H9 (cell line): ENCODE measurements at regions not wholly inside any gene's neighbourhood (a gene's known extent, or its start where the extent isn't known, plus 50 kb on each side); places are given as distances from the start of the nearest gene placed in this dataset.

ENCODE experiments used
- DNase-seq: peaks from one replicate; pipeline ENCODE4 v3.0.0-alpha.2; 2017
- H2AFZ ChIP-seq: one replicate; pipeline ENCODE4 v1.6.1; 2013; ENCODE audit warnings: mild to moderate bottlenecking, low read length, control low read depth, moderate library complexity
- H2AK5ac ChIP-seq: 2 replicates; pipeline ENCODE4 v1.6.1; 2013; ENCODE audit warnings: low read length, control low read depth, mixed read lengths; ENCODE audit not compliant: insufficient read length
- H2BK120ac ChIP-seq: one replicate; pipeline ENCODE4 v1.6.1; 2013; ENCODE audit warnings: low read depth, mild to moderate bottlenecking, low read length, control low read depth, inconsistent platforms; ENCODE audit not compliant: poor library complexity, severe bottlenecking
- H2BK12ac ChIP-seq: 2 replicates; pipeline ENCODE4 v1.6.1; 2013; ENCODE audit warnings: low read length, control low read depth, mixed read lengths, low read depth; ENCODE audit not compliant: insufficient read length
- H2BK15ac ChIP-seq: 2 replicates; pipeline ENCODE4 v1.6.1; 2013; ENCODE audit warnings: low read depth, low read length, control low read depth
- H2BK20ac ChIP-seq: one replicate; pipeline ENCODE4 v1.6.1; 2013; ENCODE audit warnings: low read depth, mild to moderate bottlenecking, low read length, control low read depth, inconsistent platforms; ENCODE audit not compliant: poor library complexity, severe bottlenecking
- H2BK5ac ChIP-seq: 2 replicates; pipeline ENCODE4 v1.6.1; 2013; ENCODE audit warnings: low read length, control low read depth, mixed read lengths; ENCODE audit not compliant: insufficient read length
- H3K14ac ChIP-seq: 2 replicates; pipeline ENCODE4 v1.6.1; 2013; ENCODE audit warnings: low read length, control low read depth; ENCODE audit not compliant: insufficient read depth
- H3K18ac ChIP-seq: 2 replicates; pipeline ENCODE4 v1.6.1; 2013; ENCODE audit warnings: low read depth, mild to moderate bottlenecking, mixed read lengths, low read length, control low read depth; ENCODE audit not compliant: insufficient read length
- H3K23ac ChIP-seq: 2 replicates; pipeline ENCODE4 v1.6.1; 2013; ENCODE audit warnings: low read length, control low read depth, mixed read lengths, low read depth; ENCODE audit not compliant: insufficient read length
- H3K23me2 ChIP-seq: 2 replicates; pipeline ENCODE4 v1.6.1; 2013; ENCODE audit warnings: low read depth, mild to moderate bottlenecking, mixed read lengths, low read length, control low read depth; ENCODE audit not compliant: insufficient read length, poor library complexity, severe bottlenecking
- H3K27ac ChIP-seq: 2 replicates; pipeline ENCODE4 v1.5.1; 2013; ENCODE audit warnings: low read length, control low read depth, mixed read lengths, low read depth; ENCODE audit not compliant: insufficient read length
- H3K27me3 ChIP-seq: 2 replicates; pipeline ENCODE4 v1.6.1; 2013; ENCODE audit warnings: low read length, control low read depth, inconsistent platforms; ENCODE audit not compliant: insufficient read depth
- H3K4ac ChIP-seq: 2 replicates; pipeline ENCODE4 v1.6.1; 2013; ENCODE audit warnings: low read depth, mild to moderate bottlenecking, control low read depth, inconsistent platforms, low read length, moderate library complexity
- H3K4me1 ChIP-seq: 2 replicates; pipeline ENCODE4 v1.6.1; 2013; ENCODE audit warnings: low read length, control low read depth, inconsistent platforms; ENCODE audit not compliant: insufficient read depth
- H3K4me2 ChIP-seq: 2 replicates; pipeline ENCODE4 v1.6.1; 2013; ENCODE audit warnings: low read length, control low read depth, mixed read lengths; ENCODE audit not compliant: insufficient read length, insufficient read depth
- H3K56ac ChIP-seq: 2 replicates; pipeline ENCODE4 v1.6.1; 2013; ENCODE audit warnings: low read depth, mild to moderate bottlenecking, mixed read lengths, low read length, control low read depth; ENCODE audit not compliant: insufficient read length
- H3K79me1 ChIP-seq: 2 replicates; pipeline ENCODE4 v1.6.1; 2013; ENCODE audit warnings: low read depth, mild to moderate bottlenecking, moderate library complexity, low read length, control low read depth, inconsistent platforms; ENCODE audit not compliant: insufficient read depth, poor library complexity, severe bottlenecking
- H3K79me2 ChIP-seq: 2 replicates; pipeline ENCODE4 v1.6.1; 2013; ENCODE audit warnings: low read length, control low read depth, inconsistent platforms; ENCODE audit not compliant: insufficient read depth
- H3K9ac ChIP-seq: 2 replicates; pipeline ENCODE4 v1.6.1; 2013; ENCODE audit warnings: low read length, control low read depth, mixed read lengths; ENCODE audit not compliant: insufficient read length; ENCODE audit errors: extremely low read depth
- H3K9me3 ChIP-seq: one replicate; pipeline ENCODE4 v1.6.1; 2013; ENCODE audit warnings: low read depth, low read length, inconsistent platforms; ENCODE audit not compliant: control insufficient read depth
- H3T11ph ChIP-seq: one replicate; pipeline ENCODE4 v1.6.1; 2013; ENCODE audit warnings: mild to moderate bottlenecking, low read length, control low read depth, inconsistent platforms
- H4K20me1 ChIP-seq: one replicate; pipeline ENCODE4 v1.6.1; 2013; ENCODE audit not compliant: control insufficient read depth, insufficient read length, insufficient read depth
- H4K5ac ChIP-seq: 2 replicates; pipeline ENCODE4 v1.6.1; 2013; ENCODE audit warnings: low read depth, mild to moderate bottlenecking, mixed read lengths, low read length, control low read depth; ENCODE audit not compliant: insufficient read length
- H4K8ac ChIP-seq: replicated peaks from 2 replicates; pipeline ENCODE4 v1.6.1; 2013; ENCODE audit warnings: low read length, control low read depth, mixed read lengths, low read depth; ENCODE audit not compliant: insufficient read length
- H4K91ac ChIP-seq: 2 replicates; pipeline ENCODE4 v1.6.1; 2013; ENCODE audit warnings: low read depth, mild to moderate bottlenecking, moderate library complexity, mixed read lengths, low read length, control low read depth; ENCODE audit not compliant: insufficient read length
- H3K27ac Mint-ChIP-seq, 3 experiments: 2 replicates in 2 of 3; 3 replicates in 1 of 3; pipeline ENCODE4 v1.8.0; 2020 to 2021; ENCODE audit warnings: mixed read lengths in 3 of 3, mild to moderate bottlenecking in 1 of 3, moderate library complexity in 1 of 3
- H3K27me3 Mint-ChIP-seq: 2 replicates; pipeline ENCODE4 v1.8.0; 2021; ENCODE audit warnings: low read depth, mild to moderate bottlenecking, moderate library complexity, mixed read lengths
- H3K36me3 Mint-ChIP-seq, 3 experiments: 2 replicates in 2 of 3; 3 replicates in 1 of 3; pipeline ENCODE4 v1.8.0; 2020 to 2021; ENCODE audit warnings: low read depth in 3 of 3, mixed read lengths in 3 of 3; ENCODE audit not compliant: insufficient read depth in 1 of 3
- H3K4me1 Mint-ChIP-seq, 2 experiments: 2 replicates each; pipeline ENCODE4 v1.8.0; 2020; ENCODE audit warnings: mixed read lengths in 2 of 2
- H3K4me3 Mint-ChIP-seq, 2 experiments: 2 replicates in 1 of 2; 3 replicates in 1 of 2; pipeline ENCODE4 v1.8.0; 2020 to 2021; ENCODE audit warnings: mild to moderate bottlenecking in 2 of 2, mixed read lengths in 2 of 2, moderate library complexity in 1 of 2
- H3K9me3 Mint-ChIP-seq, 2 experiments: 2 replicates in 1 of 2; 3 replicates in 1 of 2; pipeline ENCODE4 v1.8.0; 2020; ENCODE audit warnings: mild to moderate bottlenecking in 2 of 2, mixed read lengths in 2 of 2, moderate library complexity in 1 of 2
- WGBS: extraction: QIAGEN DNeasy Blood & Tissue Kit; methylation state at CpG from one replicate; pipeline ENCODE4 v1.1.7; 2013; ENCODE audit warnings: missing lambda C conversion rate, low lambda C conversion rate, mixed read lengths; ENCODE audit not compliant: insufficient read length; ENCODE audit errors: extremely low coverage; 5-methylcytosine and 5-hydroxymethylcytosine counted together
- TF ChIP-seq, protein P1 (sequence below): fragments of 200-600 bp; sonication (generic); conservative IDR thresholded peaks from 3 replicates; pipeline ENCODE4 v1.8.0; 2021; ENCODE audit warnings: antibody characterized with exemption, mild to moderate bottlenecking

DNA sequence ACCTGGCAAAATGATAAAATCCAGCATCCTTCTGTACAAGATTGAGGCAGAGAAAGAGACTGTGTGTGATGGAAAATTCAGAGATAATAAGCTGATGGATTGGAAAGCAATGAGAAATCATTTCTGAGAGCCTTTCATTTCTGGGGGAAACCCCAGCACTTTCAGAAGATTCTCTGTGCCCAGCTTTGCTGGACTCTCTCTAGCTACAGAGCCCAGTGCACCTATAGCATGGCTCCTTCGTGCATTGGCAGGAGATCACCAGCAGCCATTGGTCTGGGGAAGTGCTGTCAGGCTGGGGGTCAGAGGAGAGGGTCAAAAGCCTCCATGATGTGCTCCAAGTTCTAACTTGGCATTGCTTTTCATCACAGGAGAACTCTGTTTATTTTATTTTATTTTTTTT, 259.9 kb downstream of the SOX9 start:
- no peak for DNase-seq
- peaks cover 28 to 49% of the 10 kb centered on the region in 2 experiments for H3K4me1 Mint-ChIP-seq

More for the DNA sequence above, 259.9 kb downstream of the SOX9 start:
- Histone ChIP-seq H4K8ac (no peak overlapping the region), H3K4me2 (no peak overlapping the region), H2BK120ac (no peak overlapping the region), H4K91ac (no peak overlapping the region), H3K27ac (no peak overlapping the region), H2BK12ac (no peak overlapping the region), H3K23me2 (no peaks in the 10 kb centered on the region), H3K79me2 (no peaks in the 10 kb centered on the region), H4K5ac (no peak overlapping the region), H3K14ac (no peak overlapping the region), H3K9ac (no peak overlapping the region), H3K4me1 (peaks cover 8% of the 10 kb centered on the region; the same call in 1 of the 2 replicates), H2BK20ac (no peak overlapping the region), H3K9me3 (no peaks in the 10 kb centered on the region), H3K4ac (no peak overlapping the region), H3K56ac (no peak overlapping the region), H3T11ph (no peak overlapping the region), H2BK15ac (no peak overlapping the region), H2AFZ (no peak overlapping the region), H3K18ac (no peak overlapping the region), H4K20me1 (no peaks in the 10 kb centered on the region), H2AK5ac (no peak overlapping the region), H3K79me1 (no peaks in the 10 kb centered on the region), H2BK5ac (no peak overlapping the region), H3K27me3 (no peaks in the 10 kb centered on the region), H3K23ac (no peak overlapping the region)
- Mint-ChIP-seq H3K9me3 (no peaks in the 10 kb centered on the region), H3K27ac (no peak overlapping the region), H3K27me3 (peaks cover 5% of the 10 kb centered on the region), H3K4me3 (no peak overlapping the region), H3K36me3 (no peaks in the 10 kb centered on the region)
- TF ChIP-seq, protein P1, sequence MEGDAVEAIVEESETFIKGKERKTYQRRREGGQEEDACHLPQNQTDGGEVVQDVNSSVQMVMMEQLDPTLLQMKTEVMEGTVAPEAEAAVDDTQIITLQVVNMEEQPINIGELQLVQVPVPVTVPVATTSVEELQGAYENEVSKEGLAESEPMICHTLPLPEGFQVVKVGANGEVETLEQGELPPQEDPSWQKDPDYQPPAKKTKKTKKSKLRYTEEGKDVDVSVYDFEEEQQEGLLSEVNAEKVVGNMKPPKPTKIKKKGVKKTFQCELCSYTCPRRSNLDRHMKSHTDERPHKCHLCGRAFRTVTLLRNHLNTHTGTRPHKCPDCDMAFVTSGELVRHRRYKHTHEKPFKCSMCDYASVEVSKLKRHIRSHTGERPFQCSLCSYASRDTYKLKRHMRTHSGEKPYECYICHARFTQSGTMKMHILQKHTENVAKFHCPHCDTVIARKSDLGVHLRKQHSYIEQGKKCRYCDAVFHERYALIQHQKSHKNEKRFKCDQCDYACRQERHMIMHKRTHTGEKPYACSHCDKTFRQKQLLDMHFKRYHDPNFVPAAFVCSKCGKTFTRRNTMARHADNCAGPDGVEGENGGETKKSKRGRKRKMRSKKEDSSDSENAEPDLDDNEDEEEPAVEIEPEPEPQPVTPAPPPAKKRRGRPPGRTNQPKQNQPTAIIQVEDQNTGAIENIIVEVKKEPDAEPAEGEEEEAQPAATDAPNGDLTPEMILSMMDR = no peak
- WGBS = no CpG with 5 or more reads among the region's 1 CpG
